Skeletal muscle tissue (tissue), 3 donors: ENCODE measurements at regions not wholly inside any gene's neighbourhood (a gene's known extent, or its start where the extent isn't known, plus 50 kb on each side); places are given as distances from the start of the nearest gene placed in this dataset.

Source experiments
- H3K27ac ChIP-seq: one replicate; pipeline ENCODE4 v1.7.0; 2013; ENCODE audit warnings: mild to moderate bottlenecking, low read depth, low read length, inconsistent platforms
- H3K27me3 ChIP-seq, 3 donors: one replicate each; pipeline ENCODE4 v1.7.0; 2013; ENCODE audit warnings: low read length in 3 of 3; ENCODE audit not compliant: control insufficient read depth in 3 of 3, insufficient read depth in 3 of 3
- H3K36me3 ChIP-seq, 3 donors: one replicate each; pipeline ENCODE4 v1.7.0; 2013; ENCODE audit warnings: low read length in 3 of 3; ENCODE audit not compliant: control insufficient read depth in 3 of 3, insufficient read depth in 3 of 3
- H3K4me1 ChIP-seq, 3 donors: one replicate each; pipeline ENCODE4 v1.7.0; 2013; ENCODE audit warnings: low read length in 3 of 3, mild to moderate bottlenecking in 3 of 3; ENCODE audit not compliant: control insufficient read depth in 3 of 3, insufficient read depth in 3 of 3
- H3K4me3 ChIP-seq, 3 donors: one replicate each; pipeline ENCODE4 v1.7.0; 2013; ENCODE audit warnings: low read length in 3 of 3
- H3K9ac ChIP-seq, 3 donors: one replicate each; pipeline ENCODE4 v1.7.0; 2013; ENCODE audit warnings: low read length in 3 of 3, mild to moderate bottlenecking in 3 of 3, moderate library complexity in 2 of 3, low read depth in 1 of 3
- H3K9me3 ChIP-seq, 3 donors: one replicate each; pipeline ENCODE4 v1.7.0; 2013; ENCODE audit warnings: low read length in 3 of 3; ENCODE audit not compliant: control insufficient read depth in 3 of 3
- donor health status: Osteomylitis.

DNA sequence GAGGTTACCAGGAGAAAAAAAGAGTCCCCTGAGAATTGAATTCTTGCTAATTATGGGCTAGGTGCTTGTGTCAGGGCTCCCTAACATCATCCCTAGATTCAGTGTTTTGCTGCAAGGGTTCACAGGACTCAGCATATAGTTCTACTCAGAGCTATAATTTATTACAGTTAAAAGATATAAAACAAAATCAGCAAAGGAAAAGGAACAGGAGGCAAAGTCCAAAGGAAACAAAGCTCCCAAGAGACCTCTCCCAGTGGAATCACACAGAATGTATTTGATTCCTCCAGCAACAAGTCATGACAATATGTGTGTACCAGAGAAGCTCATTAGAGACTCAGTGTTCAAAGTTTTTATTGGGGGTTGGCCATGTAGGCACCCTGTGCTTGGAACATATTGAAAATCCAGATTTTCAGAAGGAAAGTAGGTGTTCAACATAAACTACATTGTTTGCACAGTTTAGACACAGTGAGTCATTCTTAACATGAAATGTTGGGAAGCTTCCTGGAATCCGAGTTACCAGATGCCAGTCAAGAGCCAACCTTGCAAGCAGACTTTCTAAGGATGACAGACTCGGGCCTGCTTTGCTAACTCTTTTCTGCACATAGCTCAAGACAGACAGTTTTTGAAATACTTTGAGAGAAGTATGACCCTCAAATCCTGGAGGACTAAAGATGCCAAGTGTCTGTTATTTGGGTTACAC, 311.3 kb upstream of the EMCN start:
- no peaks in the 10 kb centered on the region for H3K4me1 ChIP-seq
- no peak overlapping the region for H3K4me3 ChIP-seq
- H3K36me3 ChIP-seq: no peaks in the 10 kb centered on the region
- no peak overlapping the region for H3K9ac ChIP-seq
- no peaks in the 10 kb centered on the region for H3K9me3 ChIP-seq
- no peak overlapping the region for H3K27ac ChIP-seq
- H3K27me3 ChIP-seq: no peaks in the 10 kb centered on the region

DNA sequence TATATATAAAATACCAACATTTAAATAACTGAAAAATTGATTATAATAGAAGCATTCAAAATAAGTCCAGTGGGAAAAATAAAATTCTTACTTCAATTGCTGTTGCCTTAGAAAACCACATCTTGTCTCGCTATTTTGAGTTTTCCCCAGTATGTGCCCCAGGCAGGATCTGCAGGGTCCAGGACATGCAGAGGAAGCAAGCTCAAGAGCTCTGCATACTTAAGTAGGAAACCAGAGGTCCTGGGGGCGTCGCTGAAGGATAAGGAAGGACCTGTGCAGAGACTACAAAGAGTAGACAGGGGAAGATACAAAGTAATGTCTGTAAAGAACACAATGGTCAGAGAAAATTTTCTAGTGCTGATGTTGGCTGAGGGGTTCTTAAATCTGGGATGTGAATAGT, 310.5 kb upstream of the EMCN start:
- Histone ChIP-seq H3K4me3 (no peak overlapping the region), H3K27me3 (no peaks in the 10 kb centered on the region), H3K36me3 (no peaks in the 10 kb centered on the region), H3K4me1 (no peaks in the 10 kb centered on the region), H3K27ac (no peak overlapping the region), H3K9me3 (no peaks in the 10 kb centered on the region), H3K9ac (no peak overlapping the region)

DNA sequence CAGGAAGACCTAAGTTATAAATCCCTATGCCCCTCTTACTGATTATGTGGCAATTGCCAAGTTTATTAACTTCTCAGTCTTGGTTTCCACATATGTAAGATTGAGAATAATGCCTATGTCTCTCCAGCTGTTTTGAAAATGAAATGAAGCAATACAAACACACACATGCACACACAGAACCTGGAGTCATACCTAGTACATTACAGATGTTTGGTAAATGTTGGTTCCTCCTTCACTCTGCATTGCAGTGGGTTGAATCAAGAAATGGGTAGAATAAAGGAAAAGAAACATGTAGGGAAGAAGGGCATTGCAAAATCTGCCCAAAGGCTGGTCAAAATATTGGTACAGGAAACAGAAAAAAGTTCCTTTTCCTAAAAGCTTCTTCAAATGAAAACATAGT, 309.9 kb upstream of the EMCN start:
- H3K9me3 ChIP-seq: no peaks in the 10 kb centered on the region
- no peaks in the 10 kb centered on the region for H3K27me3 ChIP-seq
- H3K36me3 ChIP-seq: no peaks in the 10 kb centered on the region
- no peaks in the 10 kb centered on the region for H3K4me1 ChIP-seq
- no peak overlapping the region for H3K27ac ChIP-seq
- no peak overlapping the region for H3K4me3 ChIP-seq
- no peak overlapping the region for H3K9ac ChIP-seq

DNA sequence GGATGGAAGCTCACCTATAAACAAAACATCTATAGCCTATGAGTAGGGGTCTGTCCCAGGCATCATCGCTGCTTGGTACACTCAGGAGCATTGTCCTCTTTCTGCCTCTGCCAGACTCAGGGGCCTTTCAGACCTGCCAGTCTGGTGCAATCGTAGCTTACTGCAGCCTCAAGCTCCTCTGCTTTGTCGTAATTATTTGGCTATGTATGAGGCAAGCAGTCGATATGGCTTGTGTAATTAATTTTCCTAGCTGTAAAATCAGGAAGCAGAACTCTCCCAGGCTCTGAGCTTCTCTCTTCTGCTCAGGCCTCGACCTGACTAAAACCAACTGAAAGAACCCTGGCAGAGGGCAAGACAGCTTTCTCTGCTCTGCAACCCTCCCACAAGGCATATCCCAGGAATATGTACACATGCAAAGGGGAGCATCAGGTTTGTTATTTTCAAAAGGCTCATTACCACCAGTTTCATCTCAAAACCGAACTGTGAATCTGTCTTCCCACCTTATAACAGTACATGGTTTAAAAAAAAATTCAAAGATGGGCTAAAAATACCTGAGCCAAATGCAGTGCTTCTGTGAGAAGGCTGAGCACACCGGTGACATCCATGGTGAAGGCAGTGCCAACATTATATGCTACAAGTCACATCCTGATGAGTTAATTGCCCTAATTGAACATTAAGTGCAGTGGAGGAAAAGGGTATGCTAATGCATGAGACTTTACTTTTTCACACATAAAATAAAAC, 309.2 kb upstream of the EMCN start:
- no peak overlapping the region for H3K27ac ChIP-seq
- H3K9me3 ChIP-seq: no peaks in the 10 kb centered on the region
- no peaks in the 10 kb centered on the region for H3K27me3 ChIP-seq
- no peaks in the 10 kb centered on the region for H3K4me1 ChIP-seq
- H3K4me3 ChIP-seq: no peak overlapping the region
- H3K36me3 ChIP-seq: no peaks in the 10 kb centered on the region
- H3K9ac ChIP-seq: no peak overlapping the region

DNA sequence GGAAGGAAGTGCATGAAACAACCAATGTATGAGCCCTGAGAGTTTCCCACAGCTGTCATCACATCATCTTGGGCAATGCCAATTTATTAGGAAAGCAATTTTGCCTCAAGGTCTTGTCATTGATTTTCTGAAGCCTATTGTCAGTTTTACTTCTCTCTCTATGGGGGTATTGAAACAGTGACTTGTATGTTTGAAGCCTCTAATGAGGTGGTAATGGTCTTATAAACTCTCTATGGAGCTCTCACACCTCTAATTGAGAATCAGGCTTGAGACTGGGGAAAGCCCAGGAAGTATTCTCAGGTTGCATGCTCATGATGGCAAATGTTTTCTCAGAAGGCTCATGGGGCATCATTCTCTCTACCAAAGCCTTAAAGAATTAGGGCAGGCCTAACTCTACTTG, 308.2 kb upstream of the EMCN start:
- Histone ChIP-seq H3K27ac (no peak overlapping the region), H3K36me3 (no peaks in the 10 kb centered on the region), H3K4me3 (no peak overlapping the region), H3K27me3 (no peaks in the 10 kb centered on the region), H3K9me3 (no peaks in the 10 kb centered on the region), H3K9ac (no peak overlapping the region), H3K4me1 (no peaks in the 10 kb centered on the region)

DNA sequence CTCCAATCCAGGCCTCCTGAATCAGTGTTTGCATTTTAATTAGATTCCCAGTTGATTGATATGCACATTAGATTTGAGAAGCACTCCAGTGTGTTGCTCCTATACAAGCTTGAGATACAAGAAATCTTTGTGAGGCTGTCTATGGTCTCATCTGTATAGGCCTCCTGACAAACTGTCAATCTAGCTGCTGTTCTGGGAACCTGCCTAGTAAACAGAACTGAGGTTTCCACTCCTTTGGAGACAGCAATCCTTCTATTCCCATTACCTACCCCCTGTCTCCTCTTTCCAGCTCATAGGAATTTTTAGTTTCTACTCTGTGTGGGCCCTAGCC, 306.1 kb upstream of the EMCN start:
- Histone ChIP-seq H3K4me1 (no peaks in the 10 kb centered on the region), H3K9me3 (no peaks in the 10 kb centered on the region), H3K9ac (no peak overlapping the region), H3K4me3 (no peak overlapping the region), H3K36me3 (no peaks in the 10 kb centered on the region), H3K27me3 (no peaks in the 10 kb centered on the region), H3K27ac (no peak overlapping the region)

DNA sequence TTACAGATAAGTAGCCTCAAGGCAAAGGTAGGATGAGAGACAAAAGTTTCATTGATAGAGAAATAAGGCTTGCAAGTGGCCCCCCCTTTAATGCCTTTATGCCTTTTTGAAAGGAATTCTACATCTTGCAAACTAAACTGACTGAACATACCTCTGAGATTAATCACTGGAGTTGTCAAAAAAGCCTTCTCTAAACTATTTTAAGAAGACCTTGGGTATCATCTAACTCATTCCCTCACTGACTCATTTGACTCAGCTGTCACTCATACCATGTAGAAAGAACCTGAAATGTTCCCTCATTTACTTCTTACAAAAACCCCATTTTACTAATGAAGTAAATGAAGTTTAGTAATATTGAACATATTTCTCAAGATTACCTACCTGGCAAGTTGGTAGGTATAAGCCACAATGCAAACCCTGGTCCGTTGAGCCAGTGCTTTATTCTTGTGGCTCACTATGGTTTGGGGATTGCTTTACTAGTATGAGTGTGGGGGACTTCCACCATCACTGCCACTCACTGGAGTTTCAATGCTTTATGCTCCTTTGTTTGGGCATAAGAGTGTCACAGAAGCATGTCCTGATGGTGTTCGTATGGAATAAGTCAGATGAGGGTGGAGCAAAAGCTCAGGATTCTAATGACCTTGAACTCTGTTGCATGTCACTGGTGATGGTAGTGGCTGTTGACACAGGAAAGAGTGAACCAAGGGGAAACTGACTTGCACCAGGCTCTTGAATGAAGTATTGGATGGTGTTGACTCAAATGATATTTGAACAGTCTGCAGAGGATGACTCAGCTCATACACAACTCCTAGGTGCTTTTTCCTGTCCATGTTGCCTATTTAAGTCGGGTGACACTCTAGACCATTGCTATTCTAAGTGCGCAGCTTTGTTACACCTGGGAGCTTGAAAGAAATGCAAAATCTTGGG, 305.5 kb upstream of the EMCN start:
- Histone ChIP-seq H3K27ac (no peak overlapping the region), H3K27me3 (no peaks in the 10 kb centered on the region)

DNA sequence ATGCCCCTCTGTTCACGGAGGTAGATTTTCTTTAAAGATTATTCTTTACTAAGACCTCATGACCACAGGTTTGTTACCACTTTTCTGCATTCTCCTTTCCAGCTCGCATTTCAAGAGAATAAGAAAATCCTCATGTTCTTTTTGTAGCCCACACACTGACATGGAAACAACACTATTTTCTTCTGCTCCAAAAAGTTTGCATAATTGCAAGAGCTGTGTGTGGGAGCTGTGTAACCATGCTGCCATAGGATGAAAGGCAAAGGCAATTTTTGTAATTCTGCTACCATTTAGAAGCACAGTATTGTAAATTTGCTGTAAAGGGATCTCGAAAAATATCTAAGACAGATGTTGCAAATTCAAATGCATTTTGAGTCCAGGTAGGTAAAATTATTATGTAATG, 302.4 kb upstream of the EMCN start:
- no peak overlapping the region for H3K4me3 ChIP-seq
- H3K4me1 ChIP-seq: no peaks in the 10 kb centered on the region
- H3K27me3 ChIP-seq: no peaks in the 10 kb centered on the region
- H3K27ac ChIP-seq: no peak overlapping the region
- H3K9ac ChIP-seq: no peak overlapping the region
- H3K36me3 ChIP-seq: no peaks in the 10 kb centered on the region
- H3K9me3 ChIP-seq: no peaks in the 10 kb centered on the region

More for the DNA sequence above, 305.5 kb upstream of the EMCN start:
- Histone ChIP-seq H3K4me3 (no peak overlapping the region), H3K4me1 (no peaks in the 10 kb centered on the region), H3K9ac (no peak overlapping the region), H3K36me3 (no peaks in the 10 kb centered on the region), H3K9me3 (no peaks in the 10 kb centered on the region)

DNA sequence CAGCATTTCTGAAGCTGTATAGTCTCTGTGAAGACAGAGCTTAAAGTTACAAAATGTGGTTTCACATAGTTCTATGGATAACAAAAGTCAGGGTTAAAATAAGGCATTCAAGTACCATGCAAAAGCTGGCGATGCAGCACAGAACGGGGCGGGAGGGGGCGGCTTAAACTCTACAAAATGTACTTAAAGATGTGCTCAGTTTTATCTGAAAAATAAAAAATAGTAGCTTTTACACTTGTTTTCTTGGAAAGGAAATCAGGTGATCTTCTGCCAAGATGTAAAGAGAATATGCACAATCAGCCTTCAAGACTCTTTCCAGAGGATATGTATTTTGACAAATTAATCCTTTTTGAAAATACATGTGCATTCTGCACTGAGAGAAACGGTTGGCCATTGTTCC, 301.7 kb upstream of the EMCN start:
- Histone ChIP-seq H3K36me3 (no peaks in the 10 kb centered on the region), H3K4me1 (no peaks in the 10 kb centered on the region), H3K27me3 (no peaks in the 10 kb centered on the region), H3K27ac (no peak overlapping the region), H3K9me3 (no peaks in the 10 kb centered on the region), H3K9ac (no peak overlapping the region), H3K4me3 (no peak overlapping the region)
